Endothelial cell of umbilical vein (primary cell): ENCODE measurements at regions not wholly inside any gene's neighbourhood (a gene's known extent, or its start where the extent isn't known, plus 50 kb on each side); places are given as distances from the start of the nearest gene placed in this dataset.
A peak's percentile ranks its signal among the peaks of the same experiment; 100 is the strongest.

Source experiments
- BruUV-seq: library from RNA; stranded (reverse); fragments of 400-500 nt; replicated peaks from 2 replicates; lab custom pipeline; 2021; lab: Mats Ljungman, UMichigan
- CTCF ChIA-PET: fragments of 300-600, 350-600 bp; sonication (Branson Sonifier 250); formaldehyde crosslinking; loops from one replicate; lab custom pipeline; 2021; ENCODE audit warnings: antibody characterized with exemption, inconsistent platforms; lab: Charles Lee
- POLR2A ChIA-PET: fragments of 300-600, 350-600 bp; sonication (Branson Sonifier 250); formaldehyde crosslinking; loops from one replicate; lab custom pipeline; 2021; ENCODE audit warnings: antibody characterized with exemption, inconsistent platforms; lab: Charles Lee
- DNase-seq: peaks from one replicate; pipeline ENCODE4 v3.0.0-alpha.2; 2011; ENCODE audit warnings: low read depth, low spot score
- FAIRE-seq: peaks from 2 replicates; lab custom pipeline; 2011; peaks lifted over from hg19 to GRCh38; lab: Jason Lieb, UNC
- H2AFZ ChIP-seq: 2 replicates; pipeline ENCODE4 v1.6.0; 2012; ENCODE audit warnings: low read depth, low read length, control low read depth, inconsistent platforms
- H3K27ac ChIP-seq: 2 replicates; pipeline ENCODE4 v1.5.1; 2011; ENCODE audit warnings: low read depth, mild to moderate bottlenecking, control low read depth, low read length, moderate library complexity; ENCODE audit not compliant: insufficient read depth
- H3K27me3 ChIP-seq, 2 experiments: 2 replicates each; pipeline versions ENCODE4 v1.6.0 to v1.6.1; 2011; ENCODE audit warnings: low read length in 2 of 2, mixed read lengths in 1 of 2; ENCODE audit not compliant: control insufficient read depth in 2 of 2, insufficient read depth in 2 of 2
- H3K36me3 ChIP-seq, 2 experiments: 2 replicates in 1 of 2; 3 replicates in 1 of 2; pipeline ENCODE4 v1.5.1; 2011; ENCODE audit warnings: low read length in 2 of 2, mild to moderate bottlenecking in 1 of 2, moderate library complexity in 1 of 2; ENCODE audit not compliant: control insufficient read depth in 2 of 2, insufficient read depth in 2 of 2; ENCODE audit errors: extremely low read depth in 1 of 2
- H3K4me1 ChIP-seq: 3 replicates; pipeline ENCODE4 v1.5.1; 2011; ENCODE audit warnings: mild to moderate bottlenecking, low read length; ENCODE audit not compliant: control insufficient read depth, insufficient read depth; ENCODE audit errors: extremely low read depth
- H3K4me2 ChIP-seq: 2 replicates; pipeline ENCODE4 v1.6.1; 2011; ENCODE audit warnings: low read length, control low read depth, mixed read lengths; ENCODE audit not compliant: insufficient read depth
- H3K4me3 ChIP-seq, 3 experiments: fragments of 200-600 bp in 1 of 3; sonication (generic), shearing (Covaris generic) in 1 of 3; replicated peaks in 1 of 3; 2 replicates each; pipeline ENCODE4 v1.5.1; 2011 to 2016; ENCODE audit warnings: control low read depth in 3 of 3, low read length in 3 of 3, mild to moderate bottlenecking in 2 of 3, inconsistent platforms in 1 of 3, low read depth in 1 of 3, moderate library complexity in 1 of 3; ENCODE audit not compliant: insufficient read depth in 1 of 3
- H3K79me2 ChIP-seq: 2 replicates; pipeline ENCODE4 v1.6.0; 2012; ENCODE audit warnings: low read length, inconsistent platforms; ENCODE audit not compliant: control insufficient read depth, insufficient read depth
- H3K9ac ChIP-seq: replicated peaks from 2 replicates; pipeline ENCODE3; 2011; ENCODE audit warnings: low read length, control low read depth; ENCODE audit not compliant: insufficient read depth; ENCODE audit errors: extremely low read depth
- H3K9me1 ChIP-seq: replicated peaks from 3 replicates; pipeline ENCODE4 v1.6.0; 2011; ENCODE audit warnings: mild to moderate bottlenecking, low read length; ENCODE audit not compliant: control insufficient read depth, insufficient read depth; ENCODE audit errors: extremely low read depth
- H3K9me3 ChIP-seq: replicated peaks from 2 replicates; pipeline ENCODE4 v1.5.1; 2012; ENCODE audit warnings: low read length, inconsistent platforms; ENCODE audit not compliant: control insufficient read depth, insufficient read depth
- H4K20me1 ChIP-seq: replicated peaks from 2 replicates; pipeline ENCODE3; 2011; ENCODE audit warnings: mild to moderate bottlenecking, low read length; ENCODE audit not compliant: control insufficient read depth, insufficient read depth; ENCODE audit errors: extremely low read depth
- EZH2 ChIP-seq: IDR thresholded peaks from 2 replicates; pipeline ENCODE4 v1.6.1; 2012; ENCODE audit warnings: borderline replicate concordance, low read depth, mild to moderate bottlenecking, moderate library complexity, low read length, inconsistent platforms; ENCODE audit not compliant: severe bottlenecking
- FOS ChIP-seq: IDR thresholded peaks from 2 replicates; pipeline ENCODE4 v1.6.1; 2011; ENCODE audit warnings: mild to moderate bottlenecking, low read length, moderate library complexity, borderline replicate concordance; ENCODE audit not compliant: insufficient read depth
- GATA2 ChIP-seq: IDR thresholded peaks from 2 replicates; pipeline ENCODE4 v1.7.0; 2011; ENCODE audit warnings: low read depth, mild to moderate bottlenecking, moderate library complexity, mixed read lengths, low read length; ENCODE audit not compliant: insufficient read length, insufficient read depth
- JUN ChIP-seq: IDR thresholded peaks from 2 replicates; pipeline ENCODE4 v1.6.1; 2011; ENCODE audit warnings: borderline replicate concordance, low read depth; ENCODE audit not compliant: insufficient read length, insufficient read depth
- MYC ChIP-seq: IDR thresholded peaks from one replicate; pipeline ENCODE4 v1.6.1; 2011; ENCODE audit warnings: mild to moderate bottlenecking, low read depth, low read length
- POLR2A ChIP-seq: IDR thresholded peaks from 2 replicates; pipeline ENCODE4 v1.6.1; 2012; ENCODE audit warnings: low read depth, mild to moderate bottlenecking, control low read depth, low read length
- POLR2AphosphoS5 ChIP-seq: IDR thresholded peaks from 2 replicates; pipeline ENCODE4 v1.6.1; 2012; ENCODE audit warnings: low read depth, mild to moderate bottlenecking, control low read depth, low read length, moderate library complexity; ENCODE audit not compliant: insufficient read depth
- dilution Hi-C: fragments of 300-500 bp; cut with MboI; formaldehyde crosslinking; loops from one replicate; pipeline ENCODE4 v1.15.0; 2019; ENCODE audit warnings: low sequenced_read_pairs; ENCODE audit not compliant: extremely low pct_ligation_motif_present
- intact Hi-C: fragments of 100-400 bp; cut with micrococcal nuclease; formaldehyde crosslinking; loops from one replicate; pipeline ENCODE4 v1.10.0; 2022
- TF ChIP-seq, protein P1 (sequence below), 2 donors: IDR thresholded peaks; 1 replicate in 1 of 2; 2 replicates in 1 of 2; pipeline ENCODE4 v1.5.1; 2011; ENCODE audit warnings: low read length in 2 of 2, mild to moderate bottlenecking in 2 of 2, moderate library complexity in 2 of 2, control low read depth in 1 of 2, inconsistent platforms in 1 of 2, low read depth in 1 of 2; ENCODE audit not compliant: insufficient read depth in 1 of 2; ENCODE audit errors: extremely low read depth in 1 of 2
- TF ChIP-seq, protein P2 (sequence below): IDR thresholded peaks from 2 replicates; pipeline ENCODE4 v1.6.1; 2011; ENCODE audit not compliant: insufficient read depth, insufficient read length

DNA sequence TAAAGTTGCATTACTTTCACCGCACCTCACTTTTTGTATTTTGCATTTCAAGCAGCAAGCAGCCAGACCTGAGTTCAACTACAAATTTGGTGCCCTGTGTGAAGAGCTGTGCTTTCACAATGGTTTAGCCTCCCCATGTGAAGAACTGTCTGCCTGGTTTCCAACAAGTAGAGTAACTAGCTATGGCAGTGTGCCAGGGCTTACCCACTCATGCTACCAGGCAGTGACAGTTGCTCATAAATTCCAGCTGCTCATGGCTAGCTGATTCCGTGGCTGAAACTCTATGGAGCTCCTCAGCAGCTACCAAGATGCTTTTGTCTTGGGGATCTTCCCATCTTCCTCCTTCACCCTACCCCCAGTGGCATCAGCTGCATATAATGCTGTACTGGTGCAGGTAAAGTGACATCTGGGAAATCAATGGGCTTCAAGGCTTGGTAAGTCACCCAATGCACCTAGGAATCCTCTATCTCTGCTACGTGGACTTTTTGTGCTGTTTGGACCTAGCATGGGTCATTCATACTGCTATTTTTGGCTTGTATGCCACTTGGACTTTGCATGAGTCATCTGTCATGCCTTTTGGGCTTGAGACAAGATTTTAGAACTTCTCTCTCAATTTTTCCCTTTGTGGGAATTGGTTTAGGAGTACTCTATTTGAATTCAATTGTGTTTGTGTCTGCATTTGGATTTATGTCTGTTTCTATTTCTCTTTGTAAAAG is 176.5 kb upstream of the GJE1 start:
- no peaks in the 10 kb centered on the region for H3K4me1 ChIP-seq
- no peaks in the 10 kb centered on the region for H4K20me1 ChIP-seq
- H3K36me3 ChIP-seq, result no peaks in the 10 kb centered on the region
- H2AFZ ChIP-seq, result no peak overlapping the region
- no peak for TF ChIP-seq POLR2A
- no peak for TF ChIP-seq POLR2AphosphoS5
- no peak for TF ChIP-seq FOS
- TF ChIP-seq GATA2, result no peak
- no peak for TF ChIP-seq EZH2
- TF ChIP-seq, protein P1, sequence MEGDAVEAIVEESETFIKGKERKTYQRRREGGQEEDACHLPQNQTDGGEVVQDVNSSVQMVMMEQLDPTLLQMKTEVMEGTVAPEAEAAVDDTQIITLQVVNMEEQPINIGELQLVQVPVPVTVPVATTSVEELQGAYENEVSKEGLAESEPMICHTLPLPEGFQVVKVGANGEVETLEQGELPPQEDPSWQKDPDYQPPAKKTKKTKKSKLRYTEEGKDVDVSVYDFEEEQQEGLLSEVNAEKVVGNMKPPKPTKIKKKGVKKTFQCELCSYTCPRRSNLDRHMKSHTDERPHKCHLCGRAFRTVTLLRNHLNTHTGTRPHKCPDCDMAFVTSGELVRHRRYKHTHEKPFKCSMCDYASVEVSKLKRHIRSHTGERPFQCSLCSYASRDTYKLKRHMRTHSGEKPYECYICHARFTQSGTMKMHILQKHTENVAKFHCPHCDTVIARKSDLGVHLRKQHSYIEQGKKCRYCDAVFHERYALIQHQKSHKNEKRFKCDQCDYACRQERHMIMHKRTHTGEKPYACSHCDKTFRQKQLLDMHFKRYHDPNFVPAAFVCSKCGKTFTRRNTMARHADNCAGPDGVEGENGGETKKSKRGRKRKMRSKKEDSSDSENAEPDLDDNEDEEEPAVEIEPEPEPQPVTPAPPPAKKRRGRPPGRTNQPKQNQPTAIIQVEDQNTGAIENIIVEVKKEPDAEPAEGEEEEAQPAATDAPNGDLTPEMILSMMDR (IDR thresholded peaks at IDR 0.05; ENCODE audit: extremely low read depth in 1 of 2, insufficient read depth in 1 of 2, low read depth in 1 of 2, low read length in 2 of 2), result no peak
- no peak for TF ChIP-seq MYC
- no peak for TF ChIP-seq JUN
- TF ChIP-seq, protein P2, sequence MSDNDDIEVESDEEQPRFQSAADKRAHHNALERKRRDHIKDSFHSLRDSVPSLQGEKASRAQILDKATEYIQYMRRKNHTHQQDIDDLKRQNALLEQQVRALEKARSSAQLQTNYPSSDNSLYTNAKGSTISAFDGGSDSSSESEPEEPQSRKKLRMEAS, result no peak
- H3K27me3 ChIP-seq, result no peaks in the 10 kb centered on the region
- BruUV-seq, result no TSS peak
- ChIA-PET CTCF (interaction anchor here (1.0 to 1.4 kb wide), 2 partner anchors 14 to 18 kb away, joined by 3 to 4 read pairs; no protein-coding TSS in a partner anchor), POLR2A (no interaction called here)
- dilution Hi-C loops (no loop called here), intact Hi-C loops (no loop called here)
- no peaks in the 10 kb centered on the region for H3K9me3 ChIP-seq
- H3K79me2 ChIP-seq, result no peaks in the 10 kb centered on the region
- H3K27ac ChIP-seq, result no peak overlapping the region
- peak; percentile 14 for DNase-seq
- H3K9me1 ChIP-seq, result no peaks in the 10 kb centered on the region
- H3K4me3 ChIP-seq, result no peak overlapping the region
- H3K4me2 ChIP-seq, result no peak overlapping the region
- no peak overlapping the region for H3K9ac ChIP-seq
- no peak for FAIRE-seq
